NCI-H2196 (cell line): ENCODE measurements at regions not wholly inside any gene's neighbourhood (a gene's known extent, or its start where the extent isn't known, plus 50 kb on each side); places are given as distances from the start of the nearest gene placed in this dataset.

Experiments
- DNase-seq: peaks from one replicate; lab custom pipeline; 2025; ENCODE audit not compliant: unreplicated experiment; lab: John Stamatoyannopoulos, UW

DNA sequence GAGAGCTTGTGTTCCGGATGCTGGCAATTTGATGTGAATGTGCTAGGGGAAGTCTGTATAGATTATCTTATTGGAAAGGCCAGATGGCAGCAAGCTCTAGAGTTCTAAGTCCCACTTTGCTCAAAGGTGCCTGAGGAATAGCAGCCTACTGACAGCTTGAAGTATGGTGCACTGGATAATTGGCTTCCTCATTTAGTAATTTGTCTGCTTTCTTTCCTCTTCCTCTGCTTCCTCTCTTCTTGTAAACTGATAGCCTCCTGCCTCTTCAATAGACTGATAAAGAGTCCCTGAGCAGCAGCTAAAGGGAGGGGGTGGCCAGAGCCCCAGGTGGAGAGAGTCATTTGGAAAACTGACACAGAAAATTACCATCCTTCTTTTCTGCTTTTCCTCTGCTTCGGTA, 177.3 kb downstream of the FGF1 start:
- no peak for DNase-seq

DNA sequence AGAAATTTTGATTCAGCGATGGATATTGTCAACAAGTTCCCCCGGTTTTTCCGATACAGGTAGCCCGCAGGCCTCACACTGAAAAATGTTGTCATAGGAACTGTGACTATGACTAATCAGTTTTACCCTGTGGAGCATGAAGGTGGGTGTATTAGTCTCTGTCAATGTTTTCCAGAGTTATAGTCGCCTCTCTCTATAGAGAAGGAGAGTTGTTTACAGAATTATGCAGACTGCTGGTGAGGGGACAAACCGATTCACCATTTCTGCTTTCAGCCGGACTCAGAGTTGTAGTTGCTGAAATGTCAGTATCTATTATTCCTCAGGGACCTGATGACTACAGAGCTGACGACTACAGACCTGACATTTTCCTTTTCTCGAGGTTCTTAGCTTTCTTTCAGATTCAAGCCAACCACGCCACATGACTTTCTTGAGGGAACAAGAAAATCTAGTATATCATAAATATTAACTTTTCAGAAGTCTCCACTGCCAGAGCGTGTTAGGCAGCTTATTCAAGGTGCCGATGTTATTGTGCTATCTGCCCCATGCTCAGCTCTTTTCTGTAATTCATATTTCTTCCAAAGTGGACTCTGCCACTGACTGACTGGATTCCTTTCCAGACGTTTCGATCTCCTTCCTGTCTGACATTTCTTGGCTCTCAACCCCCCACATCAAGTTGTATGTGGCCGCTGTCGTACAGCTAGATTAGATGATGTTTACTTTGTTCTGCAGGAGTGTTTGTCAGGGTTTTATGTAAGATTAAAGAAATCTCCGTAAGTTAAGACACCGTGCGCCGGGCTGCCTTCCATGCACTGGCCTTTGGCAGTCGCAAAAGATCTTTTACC, 178.1 kb downstream of the FGF1 start:
- DNase-seq, result no peak

DNA sequence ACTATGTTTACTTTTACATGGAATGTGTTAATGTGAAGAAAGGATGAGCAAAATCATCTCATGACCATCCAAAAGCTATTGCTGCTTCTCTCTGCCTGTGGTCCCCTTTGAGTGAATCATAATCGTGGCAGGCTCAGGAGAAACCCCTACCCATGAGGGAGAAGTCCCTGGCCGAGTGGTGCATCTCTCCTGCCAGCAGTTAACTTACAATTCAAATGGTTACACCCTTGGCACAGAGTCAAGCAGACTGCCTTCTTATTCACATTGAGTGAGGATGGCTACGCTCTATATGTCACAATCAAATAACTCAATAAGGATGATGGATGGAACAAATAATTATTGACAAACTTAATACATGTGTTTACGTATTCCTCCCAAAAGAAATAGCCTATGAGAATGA, 179.1 kb downstream of the FGF1 start:
- DNase-seq, result no peak

DNA sequence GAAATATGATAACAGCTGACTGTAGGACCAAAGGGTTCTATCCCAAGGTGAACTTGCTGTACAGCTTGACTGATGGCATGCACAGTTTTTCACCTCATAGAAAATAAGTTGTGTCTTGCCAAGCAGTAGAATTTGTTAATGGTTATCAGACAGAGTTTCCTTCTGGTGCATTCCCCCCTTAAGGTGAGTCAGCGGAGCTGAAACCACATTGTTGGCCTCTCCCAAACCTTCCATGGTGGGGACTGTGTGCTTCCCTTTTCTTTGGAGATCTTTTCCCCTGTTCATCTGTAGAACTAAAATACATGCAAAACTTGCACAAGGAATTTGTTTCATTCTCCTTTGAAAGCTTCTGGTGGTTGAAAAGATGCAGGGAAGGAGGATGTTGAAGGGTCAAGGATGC, 179.8 kb downstream of the FGF1 start:
- no peak for DNase-seq

DNA sequence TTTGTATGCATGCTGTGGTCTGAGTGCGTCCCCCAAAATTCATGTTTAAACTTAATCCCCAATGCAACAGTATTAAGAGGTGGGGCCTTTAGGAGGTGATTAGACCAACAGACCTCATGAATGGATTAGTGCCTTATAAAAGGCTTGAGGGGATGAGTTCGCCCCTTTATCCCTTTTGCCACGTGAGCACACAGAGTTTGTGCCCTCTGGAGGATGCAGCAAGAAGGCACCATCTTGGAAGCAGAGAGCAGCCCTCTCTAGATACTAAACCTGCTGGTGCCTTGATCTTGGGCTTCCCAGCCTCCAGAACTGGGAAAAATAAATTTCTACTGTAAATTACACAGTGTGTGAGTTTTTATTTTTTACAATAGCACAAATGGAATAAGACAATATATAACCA, 177.1 kb upstream of the SPRY4 start:
- DNase-seq, result no peak

DNA sequence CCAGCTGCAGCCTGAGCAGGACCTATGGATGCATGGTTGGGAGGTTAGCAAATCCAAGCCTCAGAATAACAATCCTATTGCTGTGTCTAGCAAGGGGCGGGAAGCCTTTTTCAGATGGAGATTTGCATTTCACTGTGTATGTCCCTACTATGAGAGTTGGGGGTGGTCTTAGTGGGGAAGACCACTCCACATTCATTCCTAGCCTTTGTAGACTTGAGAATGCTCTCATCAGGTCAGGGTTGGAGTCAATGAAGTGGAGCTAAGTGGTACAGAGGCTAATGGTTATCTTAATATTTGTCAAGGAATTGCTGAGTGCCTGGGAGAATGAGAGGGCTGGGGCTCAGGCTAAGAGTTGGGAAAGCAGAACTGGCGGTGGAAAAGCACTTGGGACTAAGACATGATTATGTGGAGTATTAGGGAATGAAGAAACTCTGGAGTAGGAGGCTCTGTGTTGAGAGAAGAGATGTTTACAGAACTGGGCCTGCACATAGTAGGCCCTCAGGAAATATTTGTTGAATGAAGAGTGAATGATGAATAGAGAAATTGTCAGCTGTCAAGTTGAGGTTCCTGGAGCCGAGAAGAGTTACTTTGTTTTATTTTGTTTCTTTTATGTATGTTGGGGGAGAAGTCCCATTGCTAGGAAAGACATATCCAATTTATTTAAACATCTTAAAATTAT, 175.5 kb upstream of the SPRY4 start:
- DNase-seq, result no peak

DNA sequence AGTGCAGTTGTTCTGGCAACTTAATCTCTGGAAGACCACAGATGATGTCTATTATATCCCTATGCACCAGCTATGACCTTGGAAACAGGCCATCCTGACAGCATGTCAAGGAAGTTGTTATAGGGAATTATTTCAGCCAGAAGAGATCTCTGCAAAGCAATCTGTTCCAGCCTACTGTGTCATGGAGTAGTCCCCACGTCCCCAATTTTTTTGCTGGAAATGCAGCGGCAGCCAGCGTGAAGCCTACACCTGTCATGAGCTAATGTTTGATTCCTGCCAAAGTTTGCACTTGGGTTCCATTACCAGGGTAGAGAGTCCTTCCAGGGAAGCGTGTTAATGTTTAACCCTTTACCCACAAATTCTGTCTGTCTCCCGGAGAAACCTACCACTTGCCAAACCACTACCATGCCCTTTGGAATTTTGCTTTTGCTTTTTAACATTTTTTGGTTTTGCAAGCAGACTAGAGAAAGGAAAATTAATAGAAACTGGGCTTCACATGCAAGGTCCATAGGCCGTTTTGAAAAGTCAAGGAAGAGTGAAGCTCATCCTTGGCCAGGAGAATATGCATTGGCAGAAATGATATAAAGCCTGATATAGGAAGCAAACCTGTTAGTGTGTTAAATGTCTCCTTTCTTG, 174.9 kb upstream of the SPRY4 start:
- no peak for DNase-seq

DNA sequence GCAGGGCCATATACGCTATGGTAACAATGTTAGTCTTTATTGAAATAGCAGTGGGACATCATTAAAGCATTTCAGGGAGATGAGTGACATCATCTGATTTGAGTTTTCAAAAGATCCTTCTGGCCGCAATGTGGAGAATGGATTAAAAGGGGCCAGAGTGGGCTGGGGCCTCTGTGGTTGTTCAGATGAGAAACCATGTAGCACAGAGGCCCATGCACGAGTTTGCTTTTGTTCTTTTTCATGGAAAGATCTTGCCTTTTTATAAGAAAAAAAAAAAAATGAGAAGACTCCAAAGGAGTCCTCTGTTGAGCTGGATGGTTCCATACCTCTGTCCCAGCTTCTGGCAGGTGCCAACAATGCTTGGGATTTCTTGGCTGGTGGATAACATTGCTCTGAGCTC, 173.5 kb upstream of the SPRY4 start:
- no peak for DNase-seq

DNA sequence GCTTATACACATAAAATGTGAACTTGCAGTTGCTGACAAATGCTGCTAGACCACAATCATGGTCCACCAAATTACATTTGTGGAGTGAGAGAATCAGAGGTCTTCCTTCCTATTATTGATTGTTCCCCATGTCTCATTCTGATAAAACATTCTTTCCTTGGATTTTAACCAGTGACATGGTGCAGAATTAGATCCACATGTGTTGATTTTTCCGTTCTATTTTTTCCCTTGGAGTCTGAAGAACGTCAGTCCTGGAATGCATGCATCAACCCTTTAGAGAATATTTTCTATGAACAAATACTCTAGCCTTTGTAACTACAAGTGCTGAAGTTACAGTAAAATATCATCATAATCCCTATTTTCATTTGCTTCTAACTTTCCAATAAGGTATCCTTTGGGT, 170.7 kb upstream of the SPRY4 start:
- DNase-seq, result no peak

DNA sequence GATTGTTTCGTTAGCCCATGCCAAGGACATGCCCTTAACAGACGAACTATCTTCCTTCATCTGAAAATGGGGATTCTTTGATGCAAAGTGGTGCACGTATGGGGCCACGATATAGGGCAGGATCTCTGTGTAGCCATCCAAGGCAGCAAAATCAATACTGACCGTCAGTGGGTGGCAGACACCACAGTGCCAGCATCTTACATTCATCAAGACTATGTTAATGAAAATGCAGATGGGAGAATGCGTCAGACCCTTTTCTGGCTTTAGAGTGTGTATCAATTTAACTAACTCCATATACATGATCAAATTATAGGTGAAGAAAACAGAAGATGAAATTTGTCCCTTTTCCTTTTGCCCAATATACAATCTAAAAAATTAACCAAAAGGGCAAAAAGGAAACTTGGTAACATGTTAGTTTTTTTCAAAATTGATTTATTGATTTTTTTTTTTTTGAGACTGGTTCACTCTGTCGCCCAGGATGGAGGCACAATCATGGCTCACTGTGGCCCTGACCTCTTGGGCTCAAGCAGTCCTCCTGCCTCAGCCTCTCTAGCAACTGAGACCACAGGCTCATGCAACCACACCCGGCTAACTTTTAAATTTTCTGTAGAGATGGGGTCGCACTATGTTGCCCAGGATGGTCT, 169.2 kb upstream of the SPRY4 start:
- DNase-seq, result no peak

DNA sequence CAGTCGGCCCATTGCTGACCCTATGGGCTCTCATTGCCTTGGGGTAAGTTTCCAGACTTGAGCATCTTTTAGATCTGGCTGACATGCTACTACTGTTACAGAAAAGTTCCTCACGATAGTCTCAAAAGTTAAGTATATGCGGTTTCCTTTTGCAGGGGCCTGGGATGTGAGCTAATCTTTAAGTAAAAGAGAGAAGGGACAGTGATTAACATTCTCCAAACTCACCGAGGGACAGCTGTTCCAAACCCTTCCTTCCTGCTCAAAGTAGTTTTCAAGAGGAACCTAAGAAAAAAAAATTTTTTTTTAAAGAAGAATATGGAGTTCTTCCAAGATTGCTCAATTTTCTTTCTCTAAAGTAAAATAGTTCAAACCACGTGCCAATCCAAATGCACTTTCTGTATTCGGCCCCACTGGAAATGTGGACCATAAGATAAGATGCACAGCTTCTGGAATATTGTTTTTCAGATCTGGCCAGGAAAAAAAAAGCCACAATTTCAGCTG, 168.0 kb upstream of the SPRY4 start:
- no peak for DNase-seq

DNA sequence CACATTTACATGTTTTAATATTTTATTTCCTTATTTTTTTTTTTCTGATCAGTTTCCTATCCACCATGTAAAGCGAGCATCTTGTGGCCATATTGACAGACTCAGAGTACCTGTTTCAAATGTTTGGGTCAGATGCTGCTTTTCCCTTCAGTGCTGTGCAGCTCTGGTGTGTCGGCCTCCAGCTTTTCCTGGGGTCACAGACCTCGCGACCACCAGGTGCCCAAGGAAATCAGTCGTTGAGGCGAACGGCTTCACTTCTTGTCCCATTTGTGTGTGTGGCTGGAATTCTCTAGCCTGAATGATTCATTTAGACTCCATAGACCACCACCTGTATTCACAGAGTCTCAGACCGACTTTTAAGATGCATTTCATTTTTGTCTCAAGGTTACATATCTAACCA, 166.9 kb upstream of the SPRY4 start:
- no peak for DNase-seq

DNA sequence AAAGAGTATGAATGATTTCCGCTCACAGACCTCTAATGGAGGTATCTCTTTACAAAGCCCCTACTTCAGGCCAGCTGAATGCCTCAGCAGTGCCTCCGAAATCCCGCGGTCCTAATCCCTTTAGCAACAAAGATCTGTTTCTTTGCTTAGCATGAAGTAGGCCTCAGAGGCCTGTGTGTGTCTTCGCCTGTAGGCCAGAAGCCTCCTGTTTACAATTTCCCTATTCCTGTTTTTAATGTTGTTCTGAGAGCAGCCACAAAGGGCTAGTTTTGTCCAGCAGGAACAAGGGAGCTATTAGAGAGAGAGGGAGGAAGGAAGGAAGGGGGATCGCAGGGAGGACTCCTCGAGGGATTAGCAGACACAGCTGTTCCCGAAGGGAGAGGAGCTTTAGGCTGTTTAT, 166.4 kb upstream of the SPRY4 start:
- DNase-seq, result no peak

DNA sequence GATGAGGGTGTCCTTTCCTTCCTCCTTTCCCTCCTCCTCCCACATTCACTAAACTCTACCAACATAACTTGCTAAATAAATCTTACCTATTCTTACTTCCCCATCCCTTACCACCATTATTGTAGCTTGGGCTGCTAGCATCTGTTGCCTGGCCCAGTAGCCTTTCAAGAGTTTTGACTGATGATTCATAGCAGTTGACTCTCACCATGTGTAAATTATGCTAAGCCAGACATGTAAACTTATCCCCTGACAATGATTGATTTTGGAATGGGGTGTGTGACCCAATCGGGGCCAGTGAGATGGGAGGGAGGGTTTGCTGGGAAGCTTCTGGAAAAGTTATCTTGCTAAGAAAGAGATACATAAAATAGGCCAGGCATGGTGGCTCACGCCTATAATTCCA, 161.8 kb upstream of the SPRY4 start:
- no peak for DNase-seq

DNA sequence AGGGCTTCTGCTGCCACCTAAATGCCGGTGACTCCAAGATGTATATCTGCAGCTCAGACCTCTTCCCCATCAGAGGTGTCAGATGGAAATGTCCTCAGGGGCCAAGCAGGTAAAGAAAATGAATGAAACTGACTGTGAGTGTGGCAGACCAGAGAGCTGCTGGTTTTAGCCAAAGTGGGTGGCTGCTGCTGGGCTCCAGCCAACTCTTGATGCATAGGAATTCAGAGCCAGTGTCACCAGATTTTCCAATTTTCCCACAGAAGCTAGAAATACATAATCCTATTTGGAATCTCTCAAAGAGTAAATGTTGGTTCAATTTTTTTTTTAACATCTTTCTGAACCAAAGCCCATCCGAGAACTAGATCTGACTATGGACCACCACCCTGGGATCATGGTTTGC, 161.2 kb upstream of the SPRY4 start:
- no peak for DNase-seq

DNA sequence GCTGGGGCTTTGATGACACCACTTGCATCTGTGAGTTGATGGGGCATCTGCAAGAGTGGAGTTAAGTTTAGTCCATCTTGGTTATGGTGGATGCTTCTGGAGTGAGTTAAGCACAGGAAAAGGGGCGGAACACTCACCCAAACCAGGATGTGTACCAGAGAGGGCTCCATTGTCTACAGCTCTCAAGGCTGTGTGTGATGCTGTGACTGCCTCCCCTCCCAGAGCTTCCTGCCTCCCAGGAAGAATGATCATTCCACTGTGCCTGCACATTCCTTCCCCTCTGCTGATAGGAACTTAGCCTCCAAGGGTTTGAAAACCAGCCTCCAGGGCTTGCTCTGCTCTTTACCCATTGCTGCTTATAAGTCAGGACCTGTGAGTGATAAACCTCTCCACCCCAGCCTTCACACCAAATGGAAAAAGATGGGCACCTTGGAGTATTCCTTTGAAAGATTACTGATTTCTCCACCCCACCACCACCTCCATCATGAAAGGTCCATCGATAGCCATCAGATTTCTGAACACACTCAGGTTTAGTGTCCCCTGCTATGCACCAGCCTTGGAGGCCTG, 160.1 kb upstream of the SPRY4 start:
- DNase-seq, result no peak

DNA sequence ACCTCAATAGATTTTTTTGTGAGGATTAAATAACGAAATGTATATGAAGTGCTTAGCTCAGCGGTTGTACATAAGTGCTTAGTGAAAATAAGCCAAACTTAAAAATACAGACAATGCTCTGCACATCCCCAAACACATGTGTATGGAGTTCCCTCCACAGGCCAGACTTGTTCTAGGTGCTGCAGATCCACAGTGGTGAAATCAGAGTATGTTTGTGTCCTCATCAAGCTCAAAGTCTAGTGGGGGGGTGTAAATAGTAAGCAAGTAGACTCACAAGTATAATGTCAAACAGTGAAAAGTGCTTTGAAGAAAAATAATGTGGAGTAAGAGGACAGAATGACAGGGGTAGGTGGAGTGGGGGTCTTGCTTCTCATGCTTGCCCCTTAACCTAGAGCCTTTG, 157.4 kb upstream of the SPRY4 start:
- DNase-seq, result no peak

DNA sequence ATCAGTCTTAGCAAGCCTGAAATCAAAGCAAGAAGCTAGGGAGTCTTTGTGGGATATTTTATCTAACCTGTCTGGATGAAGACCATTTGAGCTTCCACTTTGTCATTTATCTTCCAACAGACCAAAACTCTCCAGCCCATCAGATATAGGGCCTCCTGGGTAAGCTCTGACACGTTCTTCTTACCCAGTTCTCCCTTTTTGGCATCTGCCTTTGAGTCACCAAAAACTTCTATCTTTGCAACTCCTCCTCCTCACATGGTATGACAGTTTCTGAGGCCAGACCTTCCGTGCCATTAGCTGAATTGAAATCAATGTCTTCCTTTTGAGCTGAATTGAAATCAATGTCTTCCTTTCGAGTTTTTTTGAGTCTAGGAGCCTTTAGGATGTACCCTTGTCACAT, 156.6 kb upstream of the SPRY4 start:
- no peak for DNase-seq

DNA sequence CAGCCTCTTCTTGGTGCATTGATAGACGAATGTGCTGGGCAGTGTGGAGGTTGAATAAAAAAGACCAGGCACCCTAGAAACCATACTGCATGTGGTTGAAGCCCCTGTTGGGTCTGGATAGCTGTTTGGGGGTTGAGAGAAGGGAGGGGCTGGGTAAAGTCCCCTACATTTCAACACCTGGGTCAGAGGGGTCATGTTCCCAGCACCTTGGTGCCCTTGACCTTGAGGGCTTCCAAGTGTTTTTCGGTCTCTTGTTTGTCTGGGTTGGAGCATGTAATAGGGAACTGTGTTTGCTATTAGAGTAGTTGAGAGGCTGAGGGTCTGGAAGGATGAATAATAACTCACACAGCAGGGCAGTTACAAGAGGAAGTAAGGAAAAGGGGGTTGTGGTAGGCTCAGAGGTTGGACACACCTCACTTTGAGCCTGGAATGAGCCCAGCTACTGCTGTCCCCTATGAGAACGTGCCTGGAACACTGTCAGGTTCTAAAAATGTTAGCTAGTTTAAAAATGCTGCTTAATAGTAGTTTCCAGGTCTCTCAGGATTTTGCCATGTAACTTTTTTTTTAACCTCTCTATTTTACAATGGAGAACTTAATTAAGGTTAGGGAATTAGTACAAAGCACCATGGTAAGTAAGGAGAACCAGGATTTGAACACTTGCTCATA, 155.2 kb upstream of the SPRY4 start:
- no peak for DNase-seq

DNA sequence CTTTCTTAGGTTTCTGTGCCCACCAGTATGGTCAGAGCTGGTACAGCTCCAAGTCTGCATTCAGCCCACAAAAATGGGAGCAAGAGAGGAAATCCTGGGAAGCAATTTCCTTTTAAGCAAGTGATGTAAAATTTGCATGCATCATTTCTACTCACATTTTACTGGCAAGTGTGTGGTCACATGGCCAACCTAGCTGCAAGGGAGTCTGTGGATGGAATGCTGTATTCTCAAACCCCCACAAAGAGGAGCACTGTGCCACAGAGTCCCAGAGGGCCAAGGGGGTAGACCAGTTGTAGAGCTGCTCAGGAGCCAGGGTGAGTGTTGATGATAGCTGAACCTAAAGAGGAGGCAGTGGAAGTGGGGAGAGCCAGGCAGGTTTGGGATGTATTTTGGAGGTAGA, 154.3 kb upstream of the SPRY4 start:
- DNase-seq, result no peak

DNA sequence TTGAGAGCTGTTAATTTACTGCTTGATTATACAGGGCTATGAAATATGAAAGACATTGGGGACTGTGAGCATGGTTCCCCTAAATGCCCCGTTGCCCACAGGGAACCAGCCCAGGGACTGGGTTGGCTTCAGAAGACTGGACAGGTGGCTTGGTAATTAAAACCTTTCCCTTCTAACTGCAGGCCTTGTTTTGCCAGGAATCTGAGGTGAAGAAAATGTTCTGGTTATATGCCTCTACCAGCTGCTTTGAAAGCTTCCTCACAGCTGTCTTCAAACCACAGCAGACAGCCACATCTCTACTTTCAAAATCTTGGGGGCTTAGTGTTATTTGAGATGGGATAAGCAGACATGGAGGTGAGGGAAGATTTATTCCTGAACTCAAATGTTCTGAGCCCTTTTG, 153.3 kb upstream of the SPRY4 start:
- no peak for DNase-seq
